ENCODE measurements at regions not wholly inside any gene's neighbourhood (a gene's known extent, or its start where the extent isn't known, plus 50 kb on each side); places are given as distances from the start of the nearest gene placed in this dataset.

- TF ChIP-seq POLR2A (IDR thresholded peaks at IDR 0.05) (no peak), CTCF (IDR thresholded peaks at IDR 0.05) (no peak)
Observed at GRCh38 chr4:3582091-3582475, 49.9 kb upstream of the LRPAP1 start.

All from ovary (tissue), 3 donors.